ENCODE measurements at regions not wholly inside any gene's neighbourhood (a gene's known extent, or its start where the extent isn't known, plus 50 kb on each side); places are given as distances from the start of the nearest gene placed in this dataset.

DNA sequence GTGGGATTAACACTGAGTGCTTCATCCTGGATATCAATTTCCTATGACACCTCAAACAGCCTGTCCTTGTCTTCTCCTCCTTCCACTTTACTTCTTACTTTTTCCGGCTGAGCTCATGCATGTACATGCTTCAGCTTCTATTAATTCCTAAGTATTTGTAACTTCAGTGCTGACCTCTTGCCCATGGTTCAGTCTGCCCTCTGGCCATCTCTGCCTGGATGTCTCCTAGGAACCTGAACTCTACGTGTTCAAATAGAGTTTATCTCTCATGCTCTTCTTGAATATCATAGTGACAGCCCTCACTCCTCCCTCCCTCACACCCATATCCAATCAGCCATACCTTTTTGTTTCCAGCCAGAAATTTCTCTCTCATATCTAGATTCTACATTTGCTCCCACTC, 141.6 kb downstream of the ATP23 start:
- peaks cover 5% of the 10 kb centered on the region for H3K4me1 Mint-ChIP-seq (ENCODE audit: unreplicated experiment)
- TF ChIP-seq, protein P1, sequence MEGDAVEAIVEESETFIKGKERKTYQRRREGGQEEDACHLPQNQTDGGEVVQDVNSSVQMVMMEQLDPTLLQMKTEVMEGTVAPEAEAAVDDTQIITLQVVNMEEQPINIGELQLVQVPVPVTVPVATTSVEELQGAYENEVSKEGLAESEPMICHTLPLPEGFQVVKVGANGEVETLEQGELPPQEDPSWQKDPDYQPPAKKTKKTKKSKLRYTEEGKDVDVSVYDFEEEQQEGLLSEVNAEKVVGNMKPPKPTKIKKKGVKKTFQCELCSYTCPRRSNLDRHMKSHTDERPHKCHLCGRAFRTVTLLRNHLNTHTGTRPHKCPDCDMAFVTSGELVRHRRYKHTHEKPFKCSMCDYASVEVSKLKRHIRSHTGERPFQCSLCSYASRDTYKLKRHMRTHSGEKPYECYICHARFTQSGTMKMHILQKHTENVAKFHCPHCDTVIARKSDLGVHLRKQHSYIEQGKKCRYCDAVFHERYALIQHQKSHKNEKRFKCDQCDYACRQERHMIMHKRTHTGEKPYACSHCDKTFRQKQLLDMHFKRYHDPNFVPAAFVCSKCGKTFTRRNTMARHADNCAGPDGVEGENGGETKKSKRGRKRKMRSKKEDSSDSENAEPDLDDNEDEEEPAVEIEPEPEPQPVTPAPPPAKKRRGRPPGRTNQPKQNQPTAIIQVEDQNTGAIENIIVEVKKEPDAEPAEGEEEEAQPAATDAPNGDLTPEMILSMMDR (conservative IDR thresholded peaks at IDR 0.05): no peak
- H3K27me3 Mint-ChIP-seq: peaks cover 2% of the 10 kb centered on the region
- no peak overlapping the region for H3K4me3 Mint-ChIP-seq
- no peak for DNase-seq (ENCODE audit: extremely low spot score, unreplicated experiment)
- H3K36me3 Mint-ChIP-seq: no peaks in the 10 kb centered on the region
- peaks cover 5% of the 10 kb centered on the region for H3K9me3 Mint-ChIP-seq
- H3K27ac Mint-ChIP-seq: no peak overlapping the region

DNA sequence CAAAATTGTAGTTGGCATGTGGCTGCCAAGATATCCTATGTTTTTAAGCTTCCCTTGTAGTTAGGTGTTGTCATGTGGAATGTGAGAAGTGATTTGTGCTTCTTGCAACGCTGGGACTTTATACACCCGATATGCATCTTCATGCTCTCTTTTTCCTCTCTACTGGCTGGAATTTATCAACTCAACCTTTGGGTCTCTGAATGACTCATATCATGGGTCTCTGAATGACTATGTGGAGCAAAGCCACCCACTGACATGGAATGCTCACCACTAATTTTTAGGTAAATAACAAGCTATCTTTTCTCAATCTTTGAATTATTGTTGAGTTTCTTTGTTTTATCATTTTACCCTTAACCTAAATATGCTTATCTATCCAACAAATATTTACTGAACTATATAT, 144.6 kb downstream of the ATP23 start:
- no peaks in the 10 kb centered on the region for H3K27me3 Mint-ChIP-seq
- no peak overlapping the region for H3K4me3 Mint-ChIP-seq
- H3K4me1 Mint-ChIP-seq (ENCODE audit: unreplicated experiment): no peaks in the 10 kb centered on the region
- no peaks in the 10 kb centered on the region for H3K9me3 Mint-ChIP-seq
- TF ChIP-seq, protein P1 (conservative IDR thresholded peaks at IDR 0.05): no peak
- H3K27ac Mint-ChIP-seq: no peak overlapping the region
- no peak for DNase-seq (ENCODE audit: extremely low spot score, unreplicated experiment)
- H3K36me3 Mint-ChIP-seq: no peaks in the 10 kb centered on the region

DNA sequence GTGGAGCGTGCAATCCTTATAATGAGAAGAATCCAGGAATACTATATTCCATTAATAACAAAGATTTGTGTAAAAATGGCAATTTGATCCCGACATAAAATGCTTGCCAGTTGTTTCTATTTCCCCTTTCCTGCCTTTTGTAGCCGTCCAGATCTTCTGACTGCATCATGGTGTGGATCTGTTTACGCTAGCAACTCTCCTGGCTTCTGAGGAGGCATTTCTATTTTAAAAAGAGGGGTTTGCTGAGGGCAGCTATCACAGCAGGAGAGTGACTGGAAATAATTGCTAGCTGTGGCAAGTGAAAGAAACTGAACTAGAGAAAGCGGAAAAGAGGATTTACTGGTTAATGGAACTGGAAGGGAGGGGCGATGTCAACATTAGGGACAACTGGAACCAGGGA, 145.6 kb downstream of the ATP23 start:
- no peaks in the 10 kb centered on the region for H3K4me1 Mint-ChIP-seq (ENCODE audit: unreplicated experiment)
- TF ChIP-seq, protein P1 (conservative IDR thresholded peaks at IDR 0.05): no peak
- H3K36me3 Mint-ChIP-seq: no peaks in the 10 kb centered on the region
- H3K4me3 Mint-ChIP-seq: no peak overlapping the region
- no peak for DNase-seq (ENCODE audit: extremely low spot score, unreplicated experiment)
- H3K27ac Mint-ChIP-seq: no peak overlapping the region
- no peaks in the 10 kb centered on the region for H3K9me3 Mint-ChIP-seq
- peaks cover 3% of the 10 kb centered on the region for H3K27me3 Mint-ChIP-seq

GRCh38 chr12:58087423-58088127, 146.2 kb downstream of the ATP23 start:
- no peak for DNase-seq (ENCODE audit: extremely low spot score, unreplicated experiment)
- H3K9me3 Mint-ChIP-seq: no peaks in the 10 kb centered on the region
- no peaks in the 10 kb centered on the region for H3K36me3 Mint-ChIP-seq
- H3K4me1 Mint-ChIP-seq (ENCODE audit: unreplicated experiment): no peaks in the 10 kb centered on the region
- H3K4me3 Mint-ChIP-seq: no peak overlapping the region
- H3K27ac Mint-ChIP-seq: no peak overlapping the region
- TF ChIP-seq, protein P1 (conservative IDR thresholded peaks at IDR 0.05): no peak
- H3K27me3 Mint-ChIP-seq: peaks cover 3% of the 10 kb centered on the region

DNA sequence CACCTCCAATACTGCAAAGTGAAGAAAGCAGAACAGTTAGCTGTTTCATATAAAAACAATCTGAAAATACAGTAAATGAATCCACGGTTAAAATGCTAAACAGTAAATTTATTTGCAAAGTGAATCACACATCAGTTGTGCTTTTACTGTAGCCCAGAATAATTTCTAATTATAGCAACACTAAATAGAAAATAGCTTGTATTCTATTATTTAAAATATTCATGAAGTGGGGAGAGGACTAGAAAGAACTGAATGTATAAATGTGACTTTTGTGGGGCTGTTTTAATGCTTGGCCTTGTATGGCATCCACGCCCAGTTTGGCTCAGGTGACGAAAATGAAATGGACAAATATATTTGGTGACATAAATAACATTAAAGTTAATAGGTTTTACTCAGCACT, 148.2 kb downstream of the ATP23 start:
- Mint-ChIP-seq H3K4me1 (ENCODE audit: unreplicated experiment) (no peaks in the 10 kb centered on the region), H3K4me3 (no peak overlapping the region), H3K36me3 (no peaks in the 10 kb centered on the region), H3K27me3 (peaks cover 3% of the 10 kb centered on the region), H3K9me3 (no peaks in the 10 kb centered on the region), H3K27ac (no peak overlapping the region)
- TF ChIP-seq, protein P1 (conservative IDR thresholded peaks at IDR 0.05): no peak
- no peak for DNase-seq (ENCODE audit: extremely low spot score, unreplicated experiment)

All from type B pancreatic cell (in vitro differentiated cells).